ENCODE measurements at regions not wholly inside any gene's neighbourhood (a gene's known extent, or its start where the extent isn't known, plus 50 kb on each side); places are given as distances from the start of the nearest gene placed in this dataset.

DNA sequence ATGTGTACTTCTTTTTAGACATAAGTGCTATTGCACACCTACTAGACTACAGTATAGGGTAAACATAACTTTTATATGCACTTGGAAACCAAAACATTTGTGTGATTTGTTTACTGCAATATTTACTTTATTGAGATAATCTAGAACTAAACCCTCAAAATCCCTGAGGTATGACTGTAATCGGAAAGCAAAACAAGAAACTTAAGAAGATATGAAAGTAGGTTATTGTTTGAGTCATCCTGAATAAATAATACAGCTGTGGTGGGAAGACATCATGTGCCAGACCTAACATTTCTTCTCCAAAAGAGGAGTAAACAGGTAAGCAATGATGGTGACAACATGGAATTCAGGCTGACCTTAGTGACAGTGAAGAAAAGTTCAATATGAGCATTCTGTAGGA lies 765.5 kb downstream of the OTOL1 start:
- Mint-ChIP-seq H3K27ac (no peak overlapping the region), H3K4me1 (no peaks in the 10 kb centered on the region), H3K27me3 (ENCODE audit: low read depth in 3 of 3) (no peaks in the 10 kb centered on the region), H3K9me3 (peaks cover 0 to 4% (median 0%) of the 10 kb centered on the region in 7 donors), H3K4me3 (no peak overlapping the region), H3K36me3 (no peaks in the 10 kb centered on the region)
- Histone ChIP-seq H3K79me2 (ENCODE audit: insufficient read depth, low read length) (no peaks in the 10 kb centered on the region), H3K27ac (ENCODE audit: low read depth in 1 of 2, low read length in 2 of 2) (no peak overlapping the region), H3K9me3 (replicated peaks in 1 of 2; ENCODE audit: control insufficient read depth in 1 of 2, insufficient read depth in 1 of 2, low read length in 2 of 2) (peaks cover 0 to 4% of the 10 kb centered on the region in 2 donors), H3K4me2 (replicated peaks; ENCODE audit: extremely low read depth, low read length, poor library complexity, severe bottlenecking) (no peak overlapping the region), H3K4me1 (ENCODE audit: control insufficient read depth in 1 of 2, insufficient read depth in 2 of 2, low read length in 2 of 2) (no peaks in the 10 kb centered on the region), H3K27me3 (ENCODE audit: control insufficient read depth in 2 of 2, insufficient read depth in 2 of 2, low read length in 2 of 2) (no peaks in the 10 kb centered on the region), H4K20me1 (ENCODE audit: insufficient read depth, low read length) (no peaks in the 10 kb centered on the region), H2AFZ (ENCODE audit: insufficient read depth, low read depth, low read length, poor library complexity, severe bottlenecking) (no peak overlapping the region), H3K4me3 (replicated peaks in 1 of 3; ENCODE audit: low read depth in 2 of 3, low read length in 3 of 3) (no peak overlapping the region), H3K9ac (ENCODE audit: insufficient read depth, low read length, poor library complexity, severe bottlenecking) (no peak overlapping the region), H3K36me3 (replicated peaks in 1 of 2; ENCODE audit: control insufficient read depth in 1 of 2, insufficient read depth in 2 of 2, low read length in 2 of 2) (no peaks in the 10 kb centered on the region)
- TF ChIP-seq, protein P1, sequence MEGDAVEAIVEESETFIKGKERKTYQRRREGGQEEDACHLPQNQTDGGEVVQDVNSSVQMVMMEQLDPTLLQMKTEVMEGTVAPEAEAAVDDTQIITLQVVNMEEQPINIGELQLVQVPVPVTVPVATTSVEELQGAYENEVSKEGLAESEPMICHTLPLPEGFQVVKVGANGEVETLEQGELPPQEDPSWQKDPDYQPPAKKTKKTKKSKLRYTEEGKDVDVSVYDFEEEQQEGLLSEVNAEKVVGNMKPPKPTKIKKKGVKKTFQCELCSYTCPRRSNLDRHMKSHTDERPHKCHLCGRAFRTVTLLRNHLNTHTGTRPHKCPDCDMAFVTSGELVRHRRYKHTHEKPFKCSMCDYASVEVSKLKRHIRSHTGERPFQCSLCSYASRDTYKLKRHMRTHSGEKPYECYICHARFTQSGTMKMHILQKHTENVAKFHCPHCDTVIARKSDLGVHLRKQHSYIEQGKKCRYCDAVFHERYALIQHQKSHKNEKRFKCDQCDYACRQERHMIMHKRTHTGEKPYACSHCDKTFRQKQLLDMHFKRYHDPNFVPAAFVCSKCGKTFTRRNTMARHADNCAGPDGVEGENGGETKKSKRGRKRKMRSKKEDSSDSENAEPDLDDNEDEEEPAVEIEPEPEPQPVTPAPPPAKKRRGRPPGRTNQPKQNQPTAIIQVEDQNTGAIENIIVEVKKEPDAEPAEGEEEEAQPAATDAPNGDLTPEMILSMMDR (IDR thresholded peaks at IDR 0.05) = no peak
- no CpG with 5 or more reads among the region's 1 CpG for WGBS (ENCODE audit: insufficient coverage)
- DNase-seq = no peak
- intact Hi-C loops (cut with micrococcal nuclease) = no loop called here

DNA sequence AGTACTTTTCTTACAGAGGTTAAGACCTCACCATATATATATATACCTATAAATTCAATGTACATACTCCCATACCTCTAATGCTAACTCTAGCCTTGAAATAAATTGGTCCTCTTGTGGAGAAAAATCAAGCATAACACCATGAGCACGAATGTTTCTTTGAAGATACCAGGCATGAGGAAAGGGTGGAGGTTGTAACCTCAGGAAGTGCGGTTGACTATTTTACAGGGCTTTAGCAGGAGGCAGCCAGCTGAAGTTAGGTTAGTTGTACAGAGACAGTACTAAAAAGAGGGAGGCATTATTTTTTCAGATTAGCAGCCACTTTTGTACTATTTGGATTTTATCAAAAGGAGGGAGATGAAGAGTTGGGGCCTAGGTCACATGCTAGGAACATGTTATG lies 767.0 kb downstream of the OTOL1 start:
- Histone ChIP-seq H3K9me3 (replicated peaks in 1 of 2; ENCODE audit: control insufficient read depth in 1 of 2, insufficient read depth in 1 of 2, low read length in 2 of 2) (peaks cover 0 to 4% of the 10 kb centered on the region in 2 donors), H2AFZ (ENCODE audit: insufficient read depth, low read depth, low read length, poor library complexity, severe bottlenecking) (no peak overlapping the region), H3K9ac (ENCODE audit: insufficient read depth, low read length, poor library complexity, severe bottlenecking) (no peak overlapping the region), H3K4me1 (ENCODE audit: control insufficient read depth in 1 of 2, insufficient read depth in 2 of 2, low read length in 2 of 2) (no peaks in the 10 kb centered on the region), H3K27ac (ENCODE audit: low read depth in 1 of 2, low read length in 2 of 2) (no peak overlapping the region), H3K4me3 (replicated peaks in 1 of 3; ENCODE audit: low read depth in 2 of 3, low read length in 3 of 3) (no peak overlapping the region), H3K27me3 (ENCODE audit: control insufficient read depth in 2 of 2, insufficient read depth in 2 of 2, low read length in 2 of 2) (no peaks in the 10 kb centered on the region), H4K20me1 (ENCODE audit: insufficient read depth, low read length) (no peaks in the 10 kb centered on the region), H3K36me3 (replicated peaks in 1 of 2; ENCODE audit: control insufficient read depth in 1 of 2, insufficient read depth in 2 of 2, low read length in 2 of 2) (no peaks in the 10 kb centered on the region), H3K4me2 (replicated peaks; ENCODE audit: extremely low read depth, low read length, poor library complexity, severe bottlenecking) (no peak overlapping the region), H3K79me2 (ENCODE audit: insufficient read depth, low read length) (no peaks in the 10 kb centered on the region)
- Mint-ChIP-seq H3K9me3 (peaks cover 0 to 4% (median 1%) of the 10 kb centered on the region in 7 donors), H3K27me3 (ENCODE audit: low read depth in 3 of 3) (no peaks in the 10 kb centered on the region), H3K4me1 (no peaks in the 10 kb centered on the region), H3K27ac (no peak overlapping the region), H3K36me3 (no peaks in the 10 kb centered on the region), H3K4me3 (no peak overlapping the region)
- intact Hi-C loops (cut with micrococcal nuclease) = no loop called here
- DNase-seq = no peak
- 100% methylated on average over 2 of the region's 2 CpGs for WGBS (ENCODE audit: insufficient coverage)
- TF ChIP-seq, protein P1 (IDR thresholded peaks at IDR 0.05) = no peak

Data from CD14-positive monocyte (primary cell).